HuH-7.5 (cell line): ENCODE measurements at regions not wholly inside any gene's neighbourhood (a gene's known extent, or its start where the extent isn't known, plus 50 kb on each side); places are given as distances from the start of the nearest gene placed in this dataset.

ENCODE experiments used
- DNase-seq: peaks from one replicate; pipeline ENCODE4 v3.0.0; 2011; ENCODE audit warnings: low spot score

DNA sequence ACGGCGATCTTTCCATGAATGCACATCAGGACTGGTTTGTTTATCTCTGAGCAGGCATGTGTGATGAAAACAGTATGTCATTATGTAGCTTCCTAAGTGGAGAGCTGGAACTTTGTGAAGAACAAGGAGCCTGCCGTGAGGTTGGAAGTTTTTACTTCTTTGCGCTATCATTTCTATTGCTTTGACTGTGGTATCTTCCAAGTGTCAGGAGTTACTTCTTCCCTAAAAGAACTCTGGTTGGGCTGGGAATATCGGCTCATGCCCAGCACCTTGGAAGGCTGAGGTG is 167.4 kb upstream of the AHR start:
- no peak for DNase-seq

DNA sequence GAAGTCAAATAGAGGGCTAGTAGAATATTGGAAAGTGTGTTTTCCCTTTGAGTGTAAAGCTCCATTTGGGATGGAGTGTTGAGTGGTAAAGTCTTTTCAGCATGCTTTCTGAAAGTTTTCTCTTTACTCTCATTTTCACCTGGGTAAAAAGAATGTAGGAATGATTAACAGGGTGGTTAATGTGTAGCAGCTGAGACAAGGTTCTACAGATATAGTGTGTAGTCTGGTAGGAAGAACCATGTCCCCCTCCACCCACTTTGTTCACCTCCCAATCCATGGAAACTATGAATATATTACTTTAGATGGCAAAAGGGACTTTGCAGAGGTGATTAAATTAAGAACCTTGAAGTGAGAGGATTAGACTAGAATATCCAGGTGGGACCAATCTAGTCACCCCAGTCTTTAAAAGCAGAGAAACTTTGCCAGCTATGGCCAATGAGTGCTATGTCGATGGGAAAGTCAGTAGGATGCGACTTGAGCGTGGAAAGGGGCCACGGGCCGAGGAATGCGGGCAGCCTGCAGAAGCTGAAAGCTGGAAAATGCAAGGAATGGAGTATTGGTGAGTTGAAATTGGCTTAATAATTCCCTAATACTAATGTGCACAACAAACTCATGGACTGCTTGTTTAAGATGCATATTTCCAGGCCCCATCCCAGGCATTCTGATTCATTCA is 166.3 kb upstream of the AHR start:
- no peak for DNase-seq

DNA sequence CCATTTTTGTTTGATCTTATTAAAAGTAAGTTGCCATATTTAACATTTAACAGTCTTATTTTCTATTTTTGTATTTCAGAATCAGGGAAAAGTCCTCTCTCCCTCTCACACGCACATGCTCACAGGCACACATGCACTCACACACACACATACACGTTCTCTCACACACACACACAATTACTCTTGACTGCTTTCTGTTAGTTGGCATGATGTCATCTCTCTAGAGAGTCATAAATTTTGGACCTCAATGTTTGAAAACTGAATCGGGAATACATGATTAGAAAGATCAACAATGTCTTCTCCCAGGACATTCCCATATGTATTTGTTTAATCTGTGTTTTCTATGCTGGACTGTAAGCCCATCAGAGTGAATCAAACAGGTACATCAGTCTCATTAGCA is 165.7 kb upstream of the AHR start:
- DNase-seq, result no peak

GRCh38 chr7:17133977-17134376 is 164.5 kb upstream of the AHR start:
- DNase-seq, result no peak

GRCh38 chr7:17134786-17135185 is 163.7 kb upstream of the AHR start:
- DNase-seq, result no peak

DNA sequence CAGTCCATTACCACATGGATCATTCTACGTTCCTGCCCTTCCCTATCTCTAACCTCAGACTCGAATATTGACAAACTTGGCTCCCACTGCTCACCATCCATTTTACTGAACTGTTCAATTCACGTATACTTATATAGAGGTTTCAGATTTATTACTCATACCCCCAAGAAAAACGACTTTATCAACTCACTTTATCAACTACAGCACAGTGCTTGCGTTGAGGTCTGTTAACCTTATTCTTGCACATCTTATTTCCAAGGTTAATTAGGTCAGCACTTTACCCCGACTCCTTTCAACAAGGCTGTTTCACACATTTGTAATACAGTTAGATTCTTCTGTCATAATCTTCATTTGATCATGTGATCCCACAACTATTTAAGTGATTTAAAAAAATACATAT is 162.3 kb upstream of the AHR start:
- no peak for DNase-seq

DNA sequence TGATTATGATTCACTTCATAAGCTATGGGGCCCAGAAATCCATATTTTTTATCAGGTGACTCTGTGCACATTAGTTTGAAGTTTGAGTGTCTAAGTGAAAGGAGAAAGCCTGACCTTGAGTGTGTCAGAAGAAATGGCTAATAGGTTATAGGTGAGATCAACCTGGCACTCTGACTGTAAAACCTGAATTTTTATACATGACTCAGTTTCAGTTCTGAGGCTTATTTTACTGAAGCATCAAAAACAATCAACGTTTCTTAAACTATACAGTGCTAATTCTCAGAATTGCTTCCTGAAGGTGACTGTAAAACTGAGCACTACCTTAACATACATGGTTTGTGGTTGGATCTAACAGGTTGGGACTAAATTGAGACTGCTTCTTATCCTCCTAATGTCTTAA is 159.4 kb upstream of the AHR start:
- DNase-seq, result no peak

DNA sequence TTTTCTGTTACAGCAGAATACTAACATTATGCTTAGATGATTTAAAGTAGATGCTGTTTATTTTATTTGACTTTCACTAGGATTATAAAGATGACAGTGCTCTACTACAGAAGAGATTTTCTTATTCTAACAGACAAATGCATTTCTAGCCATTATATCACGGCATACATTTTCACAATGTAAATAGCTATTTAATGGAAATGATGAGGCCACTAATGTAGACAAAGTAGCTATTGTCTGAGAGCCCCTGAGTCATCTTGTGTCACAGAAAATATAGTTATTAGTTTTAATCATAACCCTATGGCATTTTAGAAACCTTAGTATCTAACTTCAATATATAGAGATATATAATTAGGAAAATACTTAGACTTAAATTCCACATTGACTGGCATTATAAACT is 158.0 kb upstream of the AHR start:
- no peak for DNase-seq

DNA sequence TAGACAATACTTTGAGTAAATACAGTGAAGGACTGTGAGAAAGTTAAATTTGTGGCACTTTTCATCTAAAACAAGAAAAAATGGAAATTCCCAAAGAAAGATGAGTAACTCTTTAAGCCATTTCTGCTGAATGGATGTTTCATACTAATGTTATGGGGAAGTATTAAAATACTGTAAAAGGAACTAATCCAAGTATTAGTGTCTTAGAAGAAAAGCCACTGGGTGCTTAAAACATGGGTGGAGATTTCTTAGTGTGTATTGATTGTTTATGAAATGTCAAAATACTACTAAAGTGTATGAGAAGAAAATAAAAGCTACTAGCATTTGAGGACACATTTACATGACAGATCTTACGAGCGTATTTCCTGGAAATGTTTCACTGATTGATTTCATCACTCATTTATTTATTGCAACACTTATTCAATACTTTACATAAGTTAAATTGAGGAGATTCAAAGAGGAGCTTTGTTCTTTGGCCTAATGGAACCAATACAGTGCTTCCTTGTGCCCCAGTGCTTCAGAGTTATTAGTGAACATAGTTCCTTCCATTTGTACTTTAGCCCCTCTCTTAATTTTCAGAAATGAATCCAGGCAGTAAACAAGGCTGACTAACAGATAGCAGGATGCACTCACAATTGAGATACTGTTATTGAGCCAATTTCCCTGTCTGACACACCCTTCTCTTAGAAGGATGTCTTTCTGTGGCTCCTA is 155.5 kb upstream of the AHR start:
- no peak for DNase-seq

- no peak for DNase-seq
Observed at GRCh38 chr7:17144322-17144721, 154.1 kb upstream of the AHR start.

DNA sequence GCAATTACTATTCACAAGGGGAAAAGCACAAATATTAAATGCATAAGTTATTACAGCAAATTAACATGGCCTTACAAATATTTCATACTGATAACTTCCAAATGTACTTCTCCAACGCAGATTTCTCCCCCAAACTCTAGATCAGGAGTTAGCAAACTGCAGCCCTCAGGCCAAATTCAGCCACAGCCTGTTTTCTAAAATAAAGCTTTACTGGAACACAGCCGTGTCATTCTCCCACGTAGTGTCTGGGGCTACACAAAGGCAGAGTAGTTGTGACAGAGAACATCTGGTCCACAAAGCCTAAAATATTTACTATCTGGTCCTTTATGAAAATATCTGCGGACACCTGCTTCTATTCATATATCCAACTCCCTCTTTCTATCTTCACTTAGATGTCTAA is 151.8 kb upstream of the AHR start:
- DNase-seq, result no peak

DNA sequence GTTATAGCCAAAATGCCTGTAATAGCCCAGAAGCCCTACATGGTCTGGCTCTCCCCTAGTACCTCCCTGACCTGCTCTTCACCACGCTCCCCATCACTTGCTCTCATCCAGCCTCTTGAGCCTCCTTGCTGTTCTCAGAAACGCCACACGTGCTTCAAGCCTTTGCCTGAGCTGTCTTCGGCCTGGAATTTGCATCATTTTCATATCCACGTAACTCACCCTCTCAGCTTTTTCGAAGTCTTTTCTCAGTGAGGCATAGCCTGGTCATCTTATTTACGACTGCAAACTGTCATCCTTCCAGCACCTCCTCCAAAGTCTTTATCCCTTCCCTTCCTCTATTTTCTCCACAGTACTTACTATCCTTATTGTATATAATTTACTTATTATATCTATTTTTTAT is 151.0 kb upstream of the AHR start:
- no peak for DNase-seq

DNA sequence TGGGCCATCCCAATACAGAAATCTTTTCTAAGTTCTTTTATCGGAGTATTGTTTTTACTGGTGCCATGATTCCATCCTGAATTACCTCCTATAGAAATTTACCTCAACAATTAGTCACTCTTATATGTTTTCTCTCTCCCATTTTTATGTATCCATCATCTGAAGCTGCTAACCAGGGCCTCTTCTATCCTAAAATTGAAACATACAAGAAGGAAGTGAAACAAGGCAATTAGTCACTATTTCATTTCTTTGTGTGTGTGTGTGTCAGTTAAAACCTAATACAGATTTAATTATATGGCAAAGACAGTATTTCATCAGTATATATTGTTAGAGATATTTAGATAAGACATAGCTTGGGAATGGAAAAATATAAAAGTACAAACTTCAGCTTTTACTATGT is 148.4 kb upstream of the AHR start:
- no peak for DNase-seq

DNA sequence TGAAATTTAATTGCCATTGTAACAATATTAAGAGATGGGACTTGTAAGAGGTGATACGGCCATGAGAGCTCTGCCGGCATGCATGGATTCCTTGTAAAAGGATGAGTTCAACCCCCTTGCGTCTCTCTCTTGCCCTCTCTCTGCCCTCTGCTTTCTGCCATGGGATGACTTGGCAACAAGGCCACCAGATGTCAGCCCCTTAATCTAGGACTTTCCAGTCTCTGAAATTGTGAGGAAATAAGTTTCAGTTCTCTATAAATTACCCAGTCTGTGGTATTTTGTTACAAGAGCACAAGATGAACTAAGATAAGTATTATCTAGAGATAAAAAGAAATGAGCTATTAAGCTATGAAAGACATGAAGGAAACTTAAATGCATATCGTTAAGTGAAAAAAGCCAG is 145.7 kb upstream of the AHR start:
- DNase-seq, result no peak

DNA sequence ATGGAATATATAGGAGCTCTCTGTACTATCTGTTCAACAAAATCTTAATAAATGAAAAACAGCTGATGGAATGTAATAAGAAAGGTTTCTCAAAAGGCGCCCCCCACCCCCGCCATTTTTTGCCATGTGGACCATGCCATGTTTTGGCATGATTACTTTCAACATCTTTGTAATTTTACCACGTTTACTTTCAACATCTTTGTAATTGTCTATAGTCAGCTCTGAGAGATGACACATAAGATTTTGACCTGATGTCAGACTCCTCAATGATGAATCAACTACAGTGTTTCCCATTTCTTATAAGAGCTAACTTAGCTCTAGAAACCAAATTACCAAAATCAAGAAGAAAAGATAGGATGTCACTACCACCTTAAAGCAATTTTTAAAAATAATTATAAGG is 144.9 kb upstream of the AHR start:
- no peak for DNase-seq

- no peak for DNase-seq
Observed at GRCh38 chr7:17155529-17155928, 142.9 kb upstream of the AHR start.

DNA sequence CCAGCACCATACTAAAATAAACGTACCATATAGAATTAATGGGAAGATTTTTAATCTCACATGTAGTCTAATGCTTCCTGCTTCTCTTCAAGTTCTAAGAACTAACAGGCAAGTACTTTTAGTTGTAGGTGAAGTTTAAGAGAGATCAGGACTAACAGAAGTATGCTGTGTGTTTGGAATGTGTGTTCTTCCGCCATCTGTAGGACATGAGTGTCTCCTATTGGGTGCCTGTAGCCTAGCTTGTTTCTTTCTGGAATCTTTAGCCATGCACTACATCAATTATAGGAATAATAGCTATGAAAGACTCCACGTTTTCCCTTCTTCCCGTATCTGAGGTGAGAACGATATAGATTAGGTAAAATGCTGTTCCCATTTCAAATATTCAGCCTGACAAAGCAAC is 140.2 kb upstream of the AHR start:
- DNase-seq, result no peak

DNA sequence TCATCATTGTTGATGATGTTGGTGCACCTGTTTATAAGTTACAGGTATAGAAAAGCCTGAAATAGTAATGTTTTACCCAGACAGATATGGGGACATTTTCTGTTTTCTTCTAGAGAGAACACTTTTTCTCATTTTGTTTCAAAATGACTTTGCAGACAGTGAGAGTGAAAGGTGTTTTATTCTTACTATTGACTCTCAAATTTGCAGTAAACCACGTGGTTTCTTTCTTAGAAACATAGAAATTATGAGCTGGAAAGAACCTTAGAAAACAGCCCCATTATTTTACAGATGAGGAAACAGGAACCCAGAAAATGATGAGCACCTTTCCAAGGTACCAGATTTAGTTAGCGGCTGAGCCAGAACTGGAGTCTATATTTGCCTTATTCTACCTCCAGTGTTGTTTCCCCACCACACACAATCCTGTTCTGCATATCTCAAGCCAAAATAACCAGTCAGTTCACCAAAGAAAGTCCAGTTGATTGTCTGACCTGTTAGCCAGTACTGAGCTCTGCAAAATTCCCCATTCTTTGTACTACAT is 138.9 kb upstream of the AHR start:
- DNase-seq, result no peak

- DNase-seq, result no peak
Observed at GRCh38 chr7:17166824-17167379, 131.6 kb upstream of the AHR start.

DNA sequence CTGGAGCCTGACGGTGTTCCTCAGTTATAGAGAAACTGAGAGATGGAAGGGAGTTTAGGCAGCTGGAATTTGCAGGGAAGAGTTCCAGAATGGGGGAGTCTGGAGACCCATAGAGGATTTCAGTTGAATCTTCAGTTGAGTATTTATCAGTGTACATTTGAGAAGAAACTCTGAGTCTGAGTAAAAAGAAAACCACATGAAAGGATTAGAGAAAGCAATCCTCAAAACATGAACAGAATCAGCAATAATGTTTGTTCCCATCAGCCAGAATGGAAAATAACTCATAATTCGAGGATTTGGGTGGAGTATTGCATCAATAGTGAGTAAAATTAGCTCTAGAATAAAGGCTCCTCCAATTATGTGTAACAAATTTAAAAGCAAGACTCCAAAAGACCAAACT is 130.0 kb upstream of the AHR start:
- DNase-seq, result no peak

DNA sequence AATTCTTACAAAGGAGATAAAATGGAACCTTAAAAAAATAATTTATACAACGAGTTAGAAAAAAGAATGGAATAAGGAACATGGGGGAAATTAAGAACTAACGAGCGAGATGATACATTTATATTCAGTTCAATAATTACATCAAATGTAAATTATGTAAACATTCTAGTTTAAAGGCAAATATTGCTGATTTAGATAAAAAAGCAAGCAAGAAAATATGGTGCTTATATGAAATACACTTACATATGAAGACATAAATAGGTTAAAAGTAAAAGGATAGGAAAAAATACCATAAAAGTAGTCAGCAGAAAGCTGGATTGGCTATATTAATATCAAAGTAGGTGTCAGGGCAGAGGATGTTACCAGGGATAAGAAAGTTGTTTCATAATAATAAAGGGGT is 127.0 kb upstream of the AHR start:
- DNase-seq, result no peak

- DNase-seq, result no peak
Observed at GRCh38 chr7:17176371-17177032, 122.0 kb upstream of the AHR start.

- no peak for DNase-seq
Observed at GRCh38 chr7:17178545-17178944, 119.9 kb upstream of the AHR start.
